ENCODE measurements at regions not wholly inside any gene's neighbourhood (a gene's known extent, or its start where the extent isn't known, plus 50 kb on each side); places are given as distances from the start of the nearest gene placed in this dataset.

DNA sequence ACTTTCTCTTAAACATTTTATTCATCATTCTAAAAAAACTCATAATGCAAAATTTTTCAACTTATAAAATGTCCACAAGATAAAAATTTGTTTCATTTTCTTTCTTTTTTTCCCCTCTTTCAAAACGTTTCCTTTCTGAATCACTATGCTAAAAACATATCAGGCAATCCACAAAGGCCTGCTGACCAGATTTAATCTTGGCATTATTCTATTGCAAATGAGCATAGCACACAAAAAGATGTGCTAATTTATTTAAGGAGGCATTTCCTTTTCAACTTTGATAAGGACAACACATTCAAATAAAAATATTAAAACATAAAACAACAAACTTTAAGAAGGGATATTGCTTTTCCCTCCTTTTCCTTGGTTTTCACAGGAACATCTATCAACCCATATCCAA is 215.3 kb upstream of the FOXD3 start:
- Histone ChIP-seq H3K9me3 (replicated peaks; ENCODE audit: insufficient read depth, low read length) (no peaks in the 10 kb centered on the region), H3K9ac (ENCODE audit: low read length) (no peak overlapping the region), H2AFZ (ENCODE audit: low read length) (no peak overlapping the region), H3K27me3 (replicated peaks; ENCODE audit: insufficient read depth, low read length) (no peaks in the 10 kb centered on the region), H3K79me2 (ENCODE audit: low read length) (no peaks in the 10 kb centered on the region), H3K4me3 (ENCODE audit: low read length) (no peak overlapping the region), H3K4me1 (ENCODE audit: low read length) (no peaks in the 10 kb centered on the region), H3F3A (ENCODE audit: insufficient read depth, low read length) (no peaks in the 10 kb centered on the region), H3K27ac (ENCODE audit: low read length) (no peak overlapping the region), H4K20me1 (ENCODE audit: insufficient read depth, low read length) (no peaks in the 10 kb centered on the region), H3K4me2 (ENCODE audit: low read depth, low read length) (no peak overlapping the region), H3K9me2 (replicated peaks; ENCODE audit: insufficient read depth, low read length) (no peaks in the 10 kb centered on the region), H3K36me3 (replicated peaks; ENCODE audit: insufficient read depth, low read length) (no peaks in the 10 kb centered on the region)
- no peak for DNase-seq
- TF ChIP-seq CTCF (IDR thresholded peaks at IDR 0.05; ENCODE audit: low read length) (no peak), EZH2phosphoT487 (IDR thresholded peaks at IDR 0.05; ENCODE audit: low read length) (no peak), EZH2 (optimal IDR thresholded peaks at IDR 0.05; ENCODE audit: low read depth, low read length) (no peak)

- H3K27me3 ChIP-seq (replicated peaks; ENCODE audit: insufficient read depth, low read length): no peaks in the 10 kb centered on the region
- H3K4me3 ChIP-seq (ENCODE audit: low read length): no peak overlapping the region
- DNase-seq: no peak
- no peak overlapping the region for H3K4me2 ChIP-seq (ENCODE audit: low read depth, low read length)
- no peaks in the 10 kb centered on the region for H3K4me1 ChIP-seq (ENCODE audit: low read length)
- no peak overlapping the region for H3K9ac ChIP-seq (ENCODE audit: low read length)
- H4K20me1 ChIP-seq (ENCODE audit: insufficient read depth, low read length): no peaks in the 10 kb centered on the region
- no peak for TF ChIP-seq CTCF (IDR thresholded peaks at IDR 0.05; ENCODE audit: low read length)
- TF ChIP-seq EZH2 (optimal IDR thresholded peaks at IDR 0.05; ENCODE audit: low read depth, low read length): no peak
- no peak for TF ChIP-seq EZH2phosphoT487 (IDR thresholded peaks at IDR 0.05; ENCODE audit: low read length)
- H3K36me3 ChIP-seq (replicated peaks; ENCODE audit: insufficient read depth, low read length): no peaks in the 10 kb centered on the region
- H3F3A ChIP-seq (ENCODE audit: insufficient read depth, low read length): no peaks in the 10 kb centered on the region
- H2AFZ ChIP-seq (ENCODE audit: low read length): no peak overlapping the region
- no peaks in the 10 kb centered on the region for H3K79me2 ChIP-seq (ENCODE audit: low read length)
- no peaks in the 10 kb centered on the region for H3K9me3 ChIP-seq (replicated peaks; ENCODE audit: insufficient read depth, low read length)
- H3K9me2 ChIP-seq (replicated peaks; ENCODE audit: insufficient read depth, low read length): no peaks in the 10 kb centered on the region
- no peak overlapping the region for H3K27ac ChIP-seq (ENCODE audit: low read length)
Observed at GRCh38 chr1:63108206-63108605, 214.2 kb upstream of the FOXD3 start.

- no peaks in the 10 kb centered on the region for H3K36me3 ChIP-seq (replicated peaks; ENCODE audit: insufficient read depth, low read length)
- no peak overlapping the region for H3K4me2 ChIP-seq (ENCODE audit: low read depth, low read length)
- H3K4me3 ChIP-seq (ENCODE audit: low read length): no peak overlapping the region
- TF ChIP-seq EZH2 (optimal IDR thresholded peaks at IDR 0.05; ENCODE audit: low read depth, low read length) (no peak), EZH2phosphoT487 (IDR thresholded peaks at IDR 0.05; ENCODE audit: low read length) (no peak), CTCF (IDR thresholded peaks at IDR 0.05; ENCODE audit: low read length) (no peak)
- H2AFZ ChIP-seq (ENCODE audit: low read length): no peak overlapping the region
- no peak overlapping the region for H3K9ac ChIP-seq (ENCODE audit: low read length)
- H3K4me1 ChIP-seq (ENCODE audit: low read length): no peaks in the 10 kb centered on the region
- no peak overlapping the region for H3K27ac ChIP-seq (ENCODE audit: low read length)
- H4K20me1 ChIP-seq (ENCODE audit: insufficient read depth, low read length): no peaks in the 10 kb centered on the region
- H3K9me2 ChIP-seq (replicated peaks; ENCODE audit: insufficient read depth, low read length): no peaks in the 10 kb centered on the region
- no peaks in the 10 kb centered on the region for H3K79me2 ChIP-seq (ENCODE audit: low read length)
- H3F3A ChIP-seq (ENCODE audit: insufficient read depth, low read length): no peaks in the 10 kb centered on the region
- DNase-seq: no peak
- H3K27me3 ChIP-seq (replicated peaks; ENCODE audit: insufficient read depth, low read length): no peaks in the 10 kb centered on the region
- H3K9me3 ChIP-seq (replicated peaks; ENCODE audit: insufficient read depth, low read length): no peaks in the 10 kb centered on the region
Observed at GRCh38 chr1:63112155-63112900, 210.0 kb upstream of the FOXD3 start.
